A549 (cell line): ENCODE measurements at regions not wholly inside any gene's neighbourhood (a gene's known extent, or its start where the extent isn't known, plus 50 kb on each side); places are given as distances from the start of the nearest gene placed in this dataset.

Experiments
- ATAC-seq, 2 experiments: fragments of 200-7000 bp in 1 of 2; fragments of >200 bp in 1 of 2; cut with Nextera tagmentation in 1 of 2; cut with Tn5 transposase in 1 of 2; 3 replicates each; pipeline versions ENCODE4 v1.8.0 to v1.9.1; 2018 to 2020; ENCODE audit warnings: mild to moderate bottlenecking in 1 of 2, moderate library complexity in 1 of 2
- CTCF ChIA-PET: fragments of 300-600 bp; sonication (Branson Sonifier 250); formaldehyde crosslinking; extraction: SDS; loops from one replicate; lab custom pipeline; 2021; ENCODE audit warnings: antibody characterized with exemption, inconsistent platforms; lab: Yijun Ruan, JAX
- POLR2A ChIA-PET: fragments of 350-600 bp; formaldehyde crosslinking; extraction: SDS; loops from one replicate; lab custom pipeline; 2021; ENCODE audit warnings: antibody characterized with exemption, inconsistent platforms; lab: Yijun Ruan, JAX
- DNase-seq, 2 experiments: peaks; one replicate each; pipeline versions ENCODE4 v3.0.0 to v3.0.0-alpha.2; 2011 to 2016; ENCODE audit warnings: low read depth in 1 of 2, low spot score in 1 of 2
- FAIRE-seq: peaks from 2 replicates; lab custom pipeline; 2011; peaks lifted over from hg19 to GRCh38; lab: Jason Lieb, UNC
- H3K27ac ChIP-seq, 2 experiments: fragments of >200 bp; sonication (Bioruptor Twin); formaldehyde crosslinking; 3 replicates each; pipeline ENCODE4 v1.5.1; 2016 to 2017
- H3K4me1 ChIP-seq: fragments of >200 bp; sonication (Bioruptor Twin); formaldehyde crosslinking; 3 replicates; pipeline ENCODE4 v1.6.1; 2016
- H3K4me2 ChIP-seq: fragments of >200 bp; sonication (Bioruptor Twin); formaldehyde crosslinking; 3 replicates; pipeline ENCODE4 v1.6.1; 2016
- H3K4me3 ChIP-seq: fragments of >200 bp; sonication (Bioruptor Twin); formaldehyde crosslinking; 3 replicates; pipeline ENCODE4 v1.5.1; 2016
- H3K9me3 ChIP-seq: fragments of >200 bp; sonication (Bioruptor Twin); formaldehyde crosslinking; 3 replicates; pipeline ENCODE4 v1.6.1; 2016
- CBX2 ChIP-seq: fragments of 200-600 bp; sonication (generic); IDR thresholded peaks from 2 replicates; pipeline ENCODE4 v1.6.1; 2016; ENCODE audit warnings: low read depth, mild to moderate bottlenecking, borderline replicate concordance
- CEBPB ChIP-seq, 2 experiments: fragments of >200 bp in 1 of 2; sonication (Bioruptor Twin) in 1 of 2; formaldehyde crosslinking in 1 of 2; IDR thresholded peaks; 2 replicates each; pipeline ENCODE4 v1.6.1; 2012 to 2016
- CHD2 ChIP-seq: fragments of 150-350 bp; IDR thresholded peaks from 2 replicates; pipeline ENCODE4 v1.6.1; 2014; ENCODE audit warnings: low read length; ENCODE audit not compliant: partially characterized antibody
- ESRRA ChIP-seq: fragments of 150-350 bp; IDR thresholded peaks from 2 replicates; pipeline ENCODE4 v1.6.1; 2014; ENCODE audit warnings: mild to moderate bottlenecking, low read length, borderline replicate concordance
- GATA3 ChIP-seq: IDR thresholded peaks from 2 replicates; pipeline ENCODE4 v1.6.1; 2012; ENCODE audit warnings: borderline replicate concordance
- HMGXB4 ChIP-seq: fragments of 250-450 bp; sonication (Bioruptor Pico); IDR thresholded peaks from 2 replicates; pipeline ENCODE4 v1.5.0; 2021; ENCODE audit warnings: mild to moderate bottlenecking, moderate library complexity, borderline replicate concordance
- HOXA7 ChIP-seq: fragments of 250-450 bp; sonication (Bioruptor Pico); IDR thresholded peaks from 2 replicates; pipeline ENCODE4 v1.5.0; 2020; ENCODE audit warnings: mild to moderate bottlenecking, moderate library complexity
- KDM1A ChIP-seq: fragments of 200-600 bp; sonication (generic); IDR thresholded peaks from 2 replicates; pipeline ENCODE4 v1.6.1; 2016; ENCODE audit warnings: low read depth, mild to moderate bottlenecking
- NR3C1 ChIP-seq: fragments of >200 bp; sonication (Bioruptor Twin); formaldehyde crosslinking; IDR thresholded peaks from 3 replicates; pipeline ENCODE4 v1.6.1; 2017
- POLR2A ChIP-seq: IDR thresholded peaks from 2 replicates; pipeline ENCODE4 v1.6.1; 2012; ENCODE audit warnings: mild to moderate bottlenecking, low read length
- RAD21 ChIP-seq, 2 experiments: fragments of >200 bp in 1 of 2; sonication (Bioruptor Twin) in 1 of 2; formaldehyde crosslinking in 1 of 2; IDR thresholded peaks in 1 of 2; conservative IDR thresholded peaks in 1 of 2; 2 replicates in 1 of 2; 3 replicates in 1 of 2; pipeline ENCODE4 v1.6.1; 2012 to 2018; ENCODE audit warnings: inconsistent platforms in 1 of 2
- RCOR1 ChIP-seq: fragments of 150-350 bp; IDR thresholded peaks from 2 replicates; pipeline ENCODE4 v1.6.1; 2014; ENCODE audit warnings: antibody characterized with exemption, low read length, low read depth
- REST ChIP-seq: fragments of 200-600 bp; sonication (generic); IDR thresholded peaks from 2 replicates; pipeline ENCODE4 v1.6.1; 2016; ENCODE audit warnings: antibody characterized with exemption, mild to moderate bottlenecking, moderate library complexity
- ZSCAN20 ChIP-seq: fragments of 250-450 bp; sonication (Bioruptor Pico); IDR thresholded peaks from 2 replicates; pipeline ENCODE4 v1.8.0; 2022; ENCODE audit warnings: mild to moderate bottlenecking, moderate library complexity
- whole genome bisulfite sequencing: methylation state at CpG from one replicate; pipeline ENCODE4 v1.1.6; 2017; ENCODE audit errors: missing lambda C conversion rate; 5-methylcytosine and 5-hydroxymethylcytosine counted together
- TF ChIP-seq, protein P1 (sequence below): fragments of >200 bp; sonication (Bioruptor Twin); formaldehyde crosslinking; IDR thresholded peaks from 3 replicates; pipeline ENCODE4 v1.6.1; 2016
- TF ChIP-seq, protein P2 (sequence below): IDR thresholded peaks from 2 replicates; pipeline ENCODE4 v1.6.1; 2012; ENCODE audit warnings: low read depth, borderline replicate concordance

DNA sequence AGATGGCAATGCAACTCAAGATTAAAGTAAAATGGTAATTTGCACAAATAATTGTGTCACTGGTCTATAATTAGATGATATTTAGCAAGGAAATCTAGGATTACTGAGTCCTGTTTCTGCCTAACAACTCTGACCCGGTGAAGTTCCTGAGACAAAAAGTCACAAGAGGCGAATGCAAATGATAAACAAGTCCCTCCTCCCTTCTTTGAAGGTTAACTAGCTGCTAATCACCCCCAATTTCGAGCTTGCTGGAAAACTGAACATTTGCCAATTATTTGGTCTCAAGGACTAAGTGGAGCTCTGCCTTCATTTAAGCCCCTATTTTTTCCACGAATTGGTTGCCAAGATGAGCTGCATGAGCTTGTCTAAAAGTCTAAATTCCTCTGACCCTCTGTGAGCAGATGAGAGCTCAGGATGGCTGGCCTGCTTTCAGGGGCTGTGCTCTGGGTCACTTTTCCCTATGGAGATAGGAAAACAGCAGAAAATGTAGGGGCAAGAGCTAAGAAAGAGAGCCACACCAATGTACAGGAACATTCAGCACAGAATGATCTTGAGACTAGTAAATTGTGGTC, 127.3 kb downstream of the MBL2 start (continued):
- TF ChIP-seq, protein P1, sequence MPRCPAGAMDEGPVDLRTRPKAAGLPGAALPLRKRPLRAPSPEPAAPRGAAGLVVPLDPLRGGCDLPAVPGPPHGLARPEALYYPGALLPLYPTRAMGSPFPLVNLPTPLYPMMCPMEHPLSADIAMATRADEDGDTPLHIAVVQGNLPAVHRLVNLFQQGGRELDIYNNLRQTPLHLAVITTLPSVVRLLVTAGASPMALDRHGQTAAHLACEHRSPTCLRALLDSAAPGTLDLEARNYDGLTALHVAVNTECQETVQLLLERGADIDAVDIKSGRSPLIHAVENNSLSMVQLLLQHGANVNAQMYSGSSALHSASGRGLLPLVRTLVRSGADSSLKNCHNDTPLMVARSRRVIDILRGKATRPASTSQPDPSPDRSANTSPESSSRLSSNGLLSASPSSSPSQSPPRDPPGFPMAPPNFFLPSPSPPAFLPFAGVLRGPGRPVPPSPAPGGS = no peak

- Histone ChIP-seq H3K9me3 (no peaks in the 10 kb centered on the region), H3K27ac (no peak overlapping the region), H3K4me3 (no peak overlapping the region), H3K4me2 (no peak overlapping the region), H3K4me1 (no peaks in the 10 kb centered on the region)
- CTCF ChIA-PET = interaction anchor here (0.6 kb wide), 1 partner anchor 1393 kb away, joined by 3 read pairs; no protein-coding TSS in a partner anchor
- ATAC-seq (no peak), DNase-seq (no peak), FAIRE-seq (no peak)
- 33% methylated on average over 1 of the region's 1 CpG for WGBS
- TF ChIP-seq POLR2A (no peak), CBX2 (no peak), GATA3 (no peak), NR3C1 (no peak), KDM1A (no peak), ZSCAN20 (CRISPR knock-in tag) (no peak), REST (no peak), RCOR1 (no peak), HMGXB4 (CRISPR knock-in tag) (no peak), HOXA7 (no peak), RAD21 (conservative IDR thresholded peaks at IDR 0.05 in 1 of 2, IDR thresholded peaks at IDR 0.05 in 1 of 2) (no peak), CHD2 (no peak), CEBPB (IDR thresholded peaks at IDR 0.05) (no peak)
- TF ChIP-seq, protein P2, sequence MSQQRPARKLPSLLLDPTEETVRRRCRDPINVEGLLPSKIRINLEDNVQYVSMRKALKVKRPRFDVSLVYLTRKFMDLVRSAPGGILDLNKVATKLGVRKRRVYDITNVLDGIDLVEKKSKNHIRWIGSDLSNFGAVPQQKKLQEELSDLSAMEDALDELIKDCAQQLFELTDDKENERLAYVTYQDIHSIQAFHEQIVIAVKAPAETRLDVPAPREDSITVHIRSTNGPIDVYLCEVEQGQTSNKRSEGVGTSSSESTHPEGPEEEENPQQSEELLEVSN = no peak
- POLR2A ChIA-PET = no interaction called here
These were observed 123.1 kb downstream of the MBL2 start for GRCh38 chr10:52649511-52649910.

- 82% methylated on average over 4 of the region's 4 CpGs for WGBS
- FAIRE-seq (no peak), ATAC-seq (no peak), DNase-seq (no peak)
- TF ChIP-seq HMGXB4 (CRISPR knock-in tag) (no peak), ESRRA (no peak)
- H3K27ac ChIP-seq = no peak overlapping the region
- ChIA-PET CTCF (no interaction called here), POLR2A (no interaction called here)
- no peaks in the 10 kb centered on the region for H3K9me3 ChIP-seq
- no peak overlapping the region for H3K4me2 ChIP-seq
- H3K4me3 ChIP-seq = no peak overlapping the region
- no peaks in the 10 kb centered on the region for H3K4me1 ChIP-seq
These were observed 121.7 kb downstream of the MBL2 start for GRCh38 chr10:52650873-52651272.
